ENCODE measurements at regions not wholly inside any gene's neighbourhood (a gene's known extent, or its start where the extent isn't known, plus 50 kb on each side); places are given as distances from the start of the nearest gene placed in this dataset.
A peak's percentile ranks its signal among the peaks of the same experiment; 100 is the strongest.

DNA sequence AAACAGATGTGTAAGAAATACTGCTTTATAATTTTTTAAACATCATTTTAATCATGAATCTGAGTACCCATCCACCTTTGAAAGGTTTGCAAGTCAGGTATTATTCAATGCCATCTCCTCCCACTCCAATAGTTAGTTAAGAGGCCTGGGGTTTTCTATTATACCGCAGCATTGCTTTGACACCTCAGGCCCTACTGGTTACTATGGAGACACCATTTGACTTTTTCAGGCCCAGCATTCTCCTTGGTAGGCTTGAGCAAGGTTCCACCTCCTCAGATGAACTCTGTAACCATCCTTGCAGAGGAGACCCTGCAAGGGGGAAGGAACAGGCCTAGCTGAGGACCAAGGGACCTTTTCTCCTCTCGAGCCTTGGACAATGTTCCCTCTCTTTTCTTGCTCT, 326.9 kb upstream of the NPSR1 start:
- DNase-seq (ENCODE audit: low read depth, low spot score), result no peak
- H3K4me3 ChIP-seq (ENCODE audit: low read depth, low read length), result no peak overlapping the region
- TF ChIP-seq, protein P1, sequence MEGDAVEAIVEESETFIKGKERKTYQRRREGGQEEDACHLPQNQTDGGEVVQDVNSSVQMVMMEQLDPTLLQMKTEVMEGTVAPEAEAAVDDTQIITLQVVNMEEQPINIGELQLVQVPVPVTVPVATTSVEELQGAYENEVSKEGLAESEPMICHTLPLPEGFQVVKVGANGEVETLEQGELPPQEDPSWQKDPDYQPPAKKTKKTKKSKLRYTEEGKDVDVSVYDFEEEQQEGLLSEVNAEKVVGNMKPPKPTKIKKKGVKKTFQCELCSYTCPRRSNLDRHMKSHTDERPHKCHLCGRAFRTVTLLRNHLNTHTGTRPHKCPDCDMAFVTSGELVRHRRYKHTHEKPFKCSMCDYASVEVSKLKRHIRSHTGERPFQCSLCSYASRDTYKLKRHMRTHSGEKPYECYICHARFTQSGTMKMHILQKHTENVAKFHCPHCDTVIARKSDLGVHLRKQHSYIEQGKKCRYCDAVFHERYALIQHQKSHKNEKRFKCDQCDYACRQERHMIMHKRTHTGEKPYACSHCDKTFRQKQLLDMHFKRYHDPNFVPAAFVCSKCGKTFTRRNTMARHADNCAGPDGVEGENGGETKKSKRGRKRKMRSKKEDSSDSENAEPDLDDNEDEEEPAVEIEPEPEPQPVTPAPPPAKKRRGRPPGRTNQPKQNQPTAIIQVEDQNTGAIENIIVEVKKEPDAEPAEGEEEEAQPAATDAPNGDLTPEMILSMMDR (IDR thresholded peaks at IDR 0.05; ENCODE audit: low read depth, low read length), result no peak
- in situ Hi-C loops (cut with HindIII; ENCODE audit: low sequenced_read_pairs), result no loop called here

DNA sequence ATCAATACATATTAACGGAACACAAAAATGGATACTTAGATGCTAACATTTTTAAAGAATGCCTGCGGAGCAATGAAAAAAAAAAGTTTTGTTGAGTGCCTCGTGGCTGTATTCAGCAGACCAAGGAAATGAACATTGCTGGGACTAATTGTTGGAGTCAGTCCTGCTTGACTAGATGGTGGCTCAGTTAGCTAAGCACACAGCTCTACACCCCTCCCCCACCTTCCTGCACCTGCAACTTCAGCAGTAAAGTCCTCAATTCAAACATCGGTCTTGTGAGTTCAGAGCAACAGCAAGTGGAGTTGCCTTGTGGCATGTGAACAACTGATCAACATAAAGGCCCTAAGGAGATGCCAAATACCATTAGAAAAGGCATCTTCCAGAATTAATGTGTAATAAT, 326.0 kb upstream of the NPSR1 start:
- TF ChIP-seq, protein P1 (IDR thresholded peaks at IDR 0.05; ENCODE audit: low read depth, low read length), result no peak
- DNase-seq (ENCODE audit: low read depth, low spot score), result no peak
- no peak overlapping the region for H3K4me3 ChIP-seq (ENCODE audit: low read depth, low read length)
- in situ Hi-C loops (cut with HindIII; ENCODE audit: low sequenced_read_pairs), result no loop called here

DNA sequence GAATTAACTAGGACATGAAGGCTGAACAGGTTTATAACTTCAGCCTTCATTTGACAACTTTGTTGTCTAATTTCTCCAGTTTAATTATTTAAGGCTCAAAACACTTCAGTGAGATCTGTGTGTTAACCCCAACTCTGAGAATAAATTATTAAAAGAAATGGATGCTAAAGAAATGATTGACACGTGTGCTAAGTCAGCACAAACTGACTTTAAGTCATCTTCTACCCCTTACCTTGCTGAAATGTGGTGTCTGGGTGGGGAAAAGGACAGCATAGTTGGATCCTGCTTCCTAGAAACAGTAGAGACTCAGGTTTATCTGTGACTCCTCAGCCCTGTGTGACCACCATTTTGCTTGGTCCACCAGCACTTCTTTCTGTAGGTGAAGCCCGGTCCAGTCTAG, 324.8 kb upstream of the NPSR1 start:
- H3K4me3 ChIP-seq (ENCODE audit: low read depth, low read length), result no peak overlapping the region
- in situ Hi-C loops (cut with HindIII; ENCODE audit: low sequenced_read_pairs), result no loop called here
- TF ChIP-seq, protein P1 (IDR thresholded peaks at IDR 0.05; ENCODE audit: low read depth, low read length), result no peak
- DNase-seq (ENCODE audit: low read depth, low spot score), result no peak

DNA sequence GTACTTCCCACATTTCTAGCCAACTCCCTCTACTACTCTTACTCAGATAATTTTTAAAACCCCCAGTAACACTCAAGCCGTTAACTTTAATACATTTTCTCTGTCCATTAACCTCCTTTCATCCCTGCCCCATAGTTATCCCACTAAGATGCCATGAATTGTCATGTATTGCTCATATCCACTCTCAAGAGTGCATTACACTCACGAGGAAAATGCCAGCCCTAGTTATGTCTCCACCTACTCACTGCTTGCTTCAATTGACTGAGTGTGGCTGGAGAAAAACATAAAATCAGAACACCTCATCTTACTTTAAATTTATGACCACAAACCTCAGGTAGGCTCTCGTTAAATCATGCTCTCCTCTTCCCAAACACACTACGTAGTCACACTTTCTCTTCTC, 324.1 kb upstream of the NPSR1 start:
- in situ Hi-C loops (cut with HindIII; ENCODE audit: low sequenced_read_pairs), result no loop called here
- no peak for DNase-seq (ENCODE audit: low read depth, low spot score)
- H3K4me3 ChIP-seq (ENCODE audit: low read depth, low read length), result no peak overlapping the region
- TF ChIP-seq, protein P1 (IDR thresholded peaks at IDR 0.05; ENCODE audit: low read depth, low read length), result no peak

DNA sequence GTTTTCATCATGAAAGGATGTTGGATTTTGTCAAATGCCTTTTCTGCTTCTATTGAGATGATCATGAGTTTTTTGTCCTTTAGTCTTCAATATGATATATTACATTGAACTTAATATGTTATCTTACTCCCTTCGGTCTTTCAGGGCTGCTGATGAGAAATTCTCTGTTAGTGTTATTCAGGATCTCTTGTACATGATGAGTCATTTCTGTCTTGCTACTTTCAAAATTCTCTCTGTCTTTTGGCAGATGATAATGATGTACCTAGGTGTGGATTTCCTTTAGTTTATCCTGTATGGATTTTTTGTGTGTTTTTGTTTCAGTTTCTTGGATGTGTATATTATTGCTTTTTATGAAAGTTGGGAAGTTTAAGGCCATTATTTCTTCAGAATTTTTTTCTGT, 320.9 kb upstream of the NPSR1 start:
- in situ Hi-C loops (cut with HindIII; ENCODE audit: low sequenced_read_pairs), result no loop called here
- DNase-seq (ENCODE audit: low read depth, low spot score), result no peak
- no peak overlapping the region for H3K4me3 ChIP-seq (ENCODE audit: low read depth, low read length)
- TF ChIP-seq, protein P1 (IDR thresholded peaks at IDR 0.05; ENCODE audit: low read depth, low read length), result no peak

DNA sequence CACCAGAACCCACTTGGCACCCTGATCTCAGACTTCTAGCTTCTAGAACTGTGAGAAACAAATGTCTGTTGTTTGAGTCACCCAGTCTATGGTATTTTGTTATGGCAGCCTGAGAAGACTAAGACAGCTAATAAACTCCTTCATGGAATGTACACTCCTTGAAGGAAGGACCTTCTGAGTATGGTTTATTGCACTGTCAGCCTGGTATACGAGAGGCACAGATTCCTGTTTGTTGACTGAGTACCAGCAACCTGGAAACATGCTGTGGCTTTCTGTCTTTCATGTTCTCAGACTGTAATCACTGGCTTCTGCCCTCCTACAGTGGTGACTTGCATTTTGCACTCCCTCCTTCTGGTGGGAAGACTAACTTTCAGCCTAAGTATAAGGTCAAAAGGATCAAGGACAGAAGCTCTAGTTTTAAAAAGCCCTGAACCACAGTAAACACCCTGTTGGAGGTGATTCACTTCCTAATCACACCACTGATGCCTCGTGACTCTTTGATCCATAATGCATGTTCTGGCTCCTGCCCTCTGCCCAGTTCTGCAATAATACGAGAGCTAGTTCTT, 319.0 kb upstream of the NPSR1 start:
- in situ Hi-C loops (cut with HindIII; ENCODE audit: low sequenced_read_pairs), result no loop called here
- TF ChIP-seq, protein P1 (IDR thresholded peaks at IDR 0.05; ENCODE audit: low read depth, low read length), result no peak
- H3K4me3 ChIP-seq (ENCODE audit: low read depth, low read length), result no peak overlapping the region
- peak; percentile 25 for DNase-seq (ENCODE audit: low read depth, low spot score)

DNA sequence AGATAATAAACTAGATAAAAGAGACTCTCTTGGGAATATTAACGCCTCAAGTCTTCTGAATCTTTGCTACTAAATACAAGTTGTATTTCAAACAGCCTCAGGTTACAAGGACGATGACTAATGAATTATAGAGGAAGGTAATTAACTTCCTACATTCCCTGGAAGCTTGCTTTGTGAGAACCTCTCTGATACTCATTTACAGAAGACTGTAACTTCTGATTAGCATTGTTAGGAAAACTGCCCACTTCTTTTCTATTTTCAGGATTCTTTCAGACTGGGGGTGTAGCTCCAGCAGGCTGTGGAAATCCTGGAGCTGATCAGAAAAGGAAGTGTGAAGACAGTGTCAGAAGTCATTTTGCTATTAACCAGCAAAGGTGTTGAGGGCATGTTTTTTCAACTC, 316.7 kb upstream of the NPSR1 start:
- no peak overlapping the region for H3K4me3 ChIP-seq (ENCODE audit: low read depth, low read length)
- no peak for DNase-seq (ENCODE audit: low read depth, low spot score)
- TF ChIP-seq, protein P1 (IDR thresholded peaks at IDR 0.05; ENCODE audit: low read depth, low read length), result no peak
- in situ Hi-C loops (cut with HindIII; ENCODE audit: low sequenced_read_pairs), result no loop called here

All from astrocyte of the spinal cord (primary cell).